ENCODE measurements at regions not wholly inside any gene's neighbourhood (a gene's known extent, or its start where the extent isn't known, plus 50 kb on each side); places are given as distances from the start of the nearest gene placed in this dataset.

- no peak for DNase-seq (ENCODE audit: low read depth)
Measured at GRCh38 chr10:123604506-123604905, 61.6 kb upstream of the GPR26 start.

DNA sequence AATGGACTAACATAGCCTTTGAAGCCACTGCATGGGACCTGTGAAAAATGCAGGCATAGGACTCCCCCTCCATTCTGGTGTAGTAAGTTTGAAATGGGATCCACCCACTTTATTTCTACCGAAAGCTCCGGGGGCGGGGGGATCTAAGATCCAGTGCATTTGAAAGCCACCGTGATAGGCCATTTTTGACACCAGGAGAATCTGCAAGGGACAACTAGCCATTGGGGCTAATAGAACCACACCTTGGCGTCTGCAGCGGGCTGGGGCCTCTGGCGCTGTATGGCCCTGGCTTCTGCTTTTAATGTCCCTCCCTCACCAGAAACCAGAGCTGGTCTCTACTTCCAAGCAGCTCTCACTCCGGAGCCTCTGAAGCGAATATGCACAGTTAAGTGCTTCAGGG is 60.1 kb upstream of the GPR26 start:
- DNase-seq (ENCODE audit: low read depth), result no peak

DNA sequence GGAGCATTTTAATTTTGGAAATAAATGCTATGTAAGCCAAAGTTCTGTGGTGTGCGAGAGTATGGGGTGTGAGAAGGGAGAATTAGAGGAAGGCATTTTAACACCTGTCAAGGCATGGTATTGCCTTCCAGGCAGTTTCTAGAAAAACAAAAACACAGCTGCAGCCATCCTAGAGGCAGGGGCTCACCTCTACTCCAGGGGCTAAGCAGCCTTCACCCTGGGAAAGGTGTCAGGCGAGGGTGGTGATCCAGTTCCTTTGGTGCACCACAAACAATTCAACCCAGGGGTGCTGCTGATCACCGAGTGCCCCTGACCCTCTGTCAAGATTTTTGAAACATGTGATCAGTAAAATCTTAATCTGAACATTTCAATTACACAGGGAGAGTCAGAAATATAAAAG is 59.2 kb upstream of the GPR26 start:
- no peak for DNase-seq (ENCODE audit: low read depth)

DNA sequence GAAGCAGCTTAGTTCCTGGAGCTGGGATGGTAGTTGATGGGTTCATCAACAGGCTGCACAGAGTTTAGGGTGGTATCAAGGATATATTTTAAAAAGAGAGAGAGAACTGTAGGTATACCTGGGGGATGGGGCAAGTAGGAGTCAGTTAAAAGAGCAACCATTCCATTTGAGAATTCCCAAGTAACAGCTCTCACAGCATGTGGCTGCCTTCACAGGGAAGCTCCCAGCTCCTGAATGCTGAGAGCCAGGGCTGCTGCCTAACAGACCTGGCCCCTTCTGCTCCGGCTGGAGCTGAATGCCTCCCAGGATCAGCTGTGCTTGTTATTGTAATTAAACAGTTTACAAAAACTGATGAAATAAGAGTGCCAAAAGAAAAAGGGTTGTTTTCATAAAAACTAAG is 58.8 kb upstream of the GPR26 start:
- DNase-seq (ENCODE audit: low read depth), result no peak

GRCh38 chr10:123608047-123608446 is 58.1 kb upstream of the GPR26 start:
- DNase-seq (ENCODE audit: low read depth), result no peak

GRCh38 chr10:123611243-123611642 is 54.9 kb upstream of the GPR26 start:
- DNase-seq (ENCODE audit: low read depth), result no peak

DNA sequence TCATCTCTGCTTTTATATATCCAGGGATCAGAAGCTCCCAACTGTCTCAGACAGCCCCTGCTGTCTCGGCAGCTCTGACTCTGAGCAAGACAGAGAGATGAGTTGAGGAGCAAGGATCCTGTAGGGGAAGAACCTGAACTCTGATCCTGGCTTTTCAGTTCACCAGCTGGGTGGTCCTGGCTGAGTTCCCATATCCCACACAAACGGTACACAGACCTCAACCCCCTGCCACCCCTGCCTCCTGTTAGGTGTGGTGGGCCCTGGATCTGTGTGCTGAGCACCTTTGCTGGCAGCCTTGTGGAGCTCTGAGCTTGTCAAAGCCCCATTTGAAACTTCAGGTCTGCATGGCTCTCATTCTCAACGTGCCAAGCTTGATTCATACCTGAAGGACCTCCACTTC is 54.3 kb upstream of the GPR26 start:
- DNase-seq (ENCODE audit: low read depth), result no peak

GRCh38 chr10:123613346-123613850 is 52.8 kb upstream of the GPR26 start:
- DNase-seq (ENCODE audit: low read depth), result no peak

GRCh38 chr10:123614888-123615287 is 51.3 kb upstream of the GPR26 start:
- DNase-seq (ENCODE audit: low read depth), result peak; percentile 57
